ENCODE measurements at regions not wholly inside any gene's neighbourhood (a gene's known extent, or its start where the extent isn't known, plus 50 kb on each side); places are given as distances from the start of the nearest gene placed in this dataset.

DNA sequence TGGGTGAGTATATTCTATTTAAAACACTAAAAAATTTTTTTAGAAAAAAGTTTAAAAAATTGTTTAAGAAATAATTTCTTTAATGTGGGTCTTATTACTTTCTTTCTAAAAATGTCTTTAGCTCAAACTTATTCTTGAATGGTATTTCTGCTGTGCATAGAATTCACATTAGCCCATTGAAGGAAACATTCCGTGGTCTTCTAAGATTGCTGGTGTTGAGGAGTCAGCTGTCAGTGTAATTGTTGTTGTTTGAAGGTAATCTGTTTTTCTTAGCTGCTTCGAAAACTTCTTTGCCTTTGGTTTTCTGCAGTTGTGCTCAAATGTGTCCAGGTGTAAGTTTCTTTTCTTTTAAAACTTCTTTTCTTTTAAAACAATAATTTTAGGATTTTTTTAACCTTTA, 85.4 kb upstream of the KLF12 start:
- peak; percentile 77 for DNase-seq

DNA sequence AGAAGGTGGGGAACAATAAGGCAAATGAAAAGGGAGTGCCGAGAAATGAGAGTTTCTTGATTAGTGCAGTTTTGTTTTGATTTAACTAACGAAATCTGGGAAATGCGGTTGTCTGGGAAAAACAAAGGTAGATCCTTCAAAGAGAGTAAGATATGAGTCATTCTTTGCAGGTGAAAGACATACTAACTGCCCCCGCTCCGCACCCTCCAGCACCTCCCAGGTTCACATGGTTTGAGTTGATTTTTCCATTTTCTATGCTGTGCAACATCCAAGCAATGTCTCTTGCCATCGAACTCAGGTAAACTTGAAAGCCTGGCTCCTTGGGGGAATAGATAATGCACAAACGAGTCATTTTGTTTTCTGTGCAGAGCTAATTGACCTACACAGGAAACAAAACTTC, 84.1 kb upstream of the KLF12 start:
- DNase-seq = no peak

DNA sequence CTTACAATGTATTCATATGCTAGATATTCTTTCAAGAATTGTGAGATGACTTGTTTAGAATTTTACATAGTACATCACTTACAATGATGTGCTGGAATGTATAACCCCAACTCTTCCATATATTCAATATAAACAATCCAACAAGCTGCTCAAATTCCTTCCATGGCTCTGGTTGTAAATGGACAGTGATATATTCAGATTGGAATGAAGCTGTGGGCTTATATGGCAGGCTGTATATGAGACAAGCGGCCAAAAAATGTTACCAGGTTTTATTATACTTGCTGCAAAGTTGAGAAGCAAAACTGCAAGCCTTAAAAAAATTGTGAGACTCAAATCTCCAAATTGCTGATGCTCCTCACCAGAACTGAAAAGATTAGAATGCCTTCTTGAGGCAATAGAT, 83.6 kb upstream of the KLF12 start:
- DNase-seq = peak; percentile 98

DNA sequence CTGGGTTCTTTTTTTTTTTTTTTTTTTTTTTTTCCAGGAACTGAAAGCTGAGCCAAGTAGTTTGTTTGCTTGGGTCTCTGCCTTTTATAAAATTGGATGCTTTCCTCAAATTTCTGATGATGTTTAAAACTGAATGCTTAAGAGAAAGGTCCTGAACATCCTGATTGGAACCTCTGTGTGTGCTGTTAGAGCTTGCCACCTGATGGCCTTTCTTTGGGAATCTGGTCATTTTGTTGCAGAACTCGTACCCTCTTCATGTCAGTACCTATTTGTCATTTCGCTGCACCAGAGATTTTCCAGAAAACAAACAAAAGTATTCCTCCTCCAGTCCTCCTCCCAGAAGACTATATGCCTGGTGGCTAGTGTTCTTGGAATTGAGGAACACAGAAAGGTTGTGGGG, 81.2 kb upstream of the KLF12 start:
- DNase-seq = no peak

DNA sequence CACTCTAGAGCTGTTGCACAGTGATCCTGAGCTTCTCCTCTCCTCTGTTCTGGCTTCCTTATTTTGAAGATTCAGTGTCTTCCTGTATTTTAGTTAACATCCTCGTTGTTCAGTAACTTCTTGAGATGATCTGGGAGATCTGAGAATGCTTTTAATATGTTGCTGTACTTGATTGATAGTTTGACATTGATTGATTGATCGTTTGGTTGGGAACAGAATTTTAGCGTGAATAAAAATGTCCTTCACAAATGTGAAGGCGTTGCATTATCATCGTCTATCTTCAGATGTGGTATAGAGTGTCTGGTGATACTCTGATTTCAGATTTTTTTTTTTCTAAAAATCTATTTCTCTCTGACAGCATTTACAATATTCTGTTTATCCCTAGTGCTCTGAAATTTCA, 80.1 kb upstream of the KLF12 start:
- no peak for DNase-seq

DNA sequence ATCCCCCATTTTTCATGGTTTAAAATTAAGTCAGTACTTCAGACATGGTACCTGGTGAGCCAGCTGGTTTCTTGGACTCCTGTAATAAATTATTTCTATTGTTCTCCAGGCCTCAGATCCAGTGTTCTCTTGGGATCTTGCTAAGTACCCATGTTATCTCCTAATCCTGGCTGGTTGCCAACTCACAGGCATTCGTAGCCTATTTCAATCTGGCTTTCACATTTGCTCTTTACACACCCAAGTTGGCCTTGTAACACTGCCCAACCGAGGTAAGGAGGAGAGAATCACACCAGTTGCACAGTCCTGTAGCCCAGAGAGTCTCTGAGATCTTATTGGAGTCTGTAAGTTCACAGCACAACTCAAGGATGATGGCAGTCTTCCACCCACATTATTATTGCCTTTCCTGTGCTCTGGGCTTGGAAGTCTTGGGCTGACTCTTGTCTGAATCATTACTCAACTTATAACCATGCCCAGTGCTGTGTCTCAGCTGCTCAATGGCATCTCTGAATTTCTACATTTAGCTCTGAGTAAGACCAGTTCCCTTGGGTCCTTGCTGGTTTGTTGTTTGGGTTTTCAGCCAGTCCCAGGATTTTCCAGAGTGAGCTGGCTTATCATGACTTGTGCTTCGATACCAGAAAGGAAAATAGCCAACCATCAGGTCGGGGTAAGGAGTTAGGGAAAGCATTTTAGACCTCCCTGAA, 76.6 kb upstream of the KLF12 start:
- peak; percentile 100 for DNase-seq

DNA sequence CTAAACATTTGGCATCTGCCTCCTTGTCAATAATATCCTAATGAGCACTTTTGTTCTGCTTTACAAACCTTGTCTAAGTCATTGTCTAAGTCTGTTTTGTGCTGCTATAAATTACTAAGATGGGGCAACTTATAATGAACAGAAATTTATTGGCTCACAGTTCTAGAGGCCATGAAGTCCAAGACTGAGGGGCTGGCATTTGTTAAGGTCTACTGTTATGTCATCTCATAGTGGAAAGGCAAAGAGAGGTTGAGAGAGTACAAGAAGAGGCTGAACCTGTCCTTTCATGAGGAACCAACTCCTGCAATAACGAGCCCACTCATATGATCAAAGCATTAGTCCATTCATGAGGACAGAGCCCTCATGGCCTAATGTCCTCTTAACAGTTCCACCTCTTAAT, 72.7 kb upstream of the KLF12 start:
- DNase-seq = no peak

DNA sequence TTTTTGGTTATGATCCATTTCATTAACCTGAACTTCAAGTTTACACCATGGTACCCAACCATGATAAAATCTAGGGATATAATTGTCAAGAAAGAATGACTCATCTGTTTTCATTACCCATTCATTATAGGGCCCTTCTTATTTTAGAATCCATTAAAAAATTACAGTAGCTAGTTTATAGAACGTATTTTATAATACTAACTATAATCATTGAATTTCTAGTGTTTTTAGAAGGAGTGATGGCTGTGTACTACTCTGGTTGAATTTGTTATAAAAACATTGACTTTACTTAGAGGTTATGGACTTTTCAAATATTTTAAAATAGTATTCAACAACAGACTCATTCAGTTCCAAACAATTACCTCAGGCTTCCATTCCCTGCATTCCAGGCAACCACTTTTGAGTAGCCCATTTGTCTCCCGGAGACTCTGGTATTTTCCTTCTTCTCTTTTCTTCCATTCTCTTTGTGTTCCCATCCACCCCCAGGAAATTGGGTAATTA, 71.9 kb upstream of the KLF12 start:
- DNase-seq = peak; percentile 98

DNA sequence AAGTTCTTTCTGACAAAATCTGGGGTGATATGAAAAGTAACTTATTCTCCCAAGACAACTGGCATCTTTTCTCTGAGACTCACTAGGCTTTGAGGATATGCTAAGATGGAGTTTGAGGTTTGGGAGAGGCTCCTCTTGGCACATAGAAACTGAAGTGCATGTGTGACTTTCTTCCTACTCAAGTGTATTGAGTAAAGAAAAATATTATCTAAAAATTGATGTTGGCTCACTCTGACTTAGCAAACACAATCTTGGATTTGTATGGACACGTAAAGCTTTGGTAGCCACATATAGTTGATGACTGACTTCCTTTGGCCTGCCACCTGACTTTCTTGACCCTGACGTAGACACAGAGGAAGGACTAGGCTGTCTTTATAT, 71.1 kb upstream of the KLF12 start:
- peak; percentile 37 for DNase-seq

DNA sequence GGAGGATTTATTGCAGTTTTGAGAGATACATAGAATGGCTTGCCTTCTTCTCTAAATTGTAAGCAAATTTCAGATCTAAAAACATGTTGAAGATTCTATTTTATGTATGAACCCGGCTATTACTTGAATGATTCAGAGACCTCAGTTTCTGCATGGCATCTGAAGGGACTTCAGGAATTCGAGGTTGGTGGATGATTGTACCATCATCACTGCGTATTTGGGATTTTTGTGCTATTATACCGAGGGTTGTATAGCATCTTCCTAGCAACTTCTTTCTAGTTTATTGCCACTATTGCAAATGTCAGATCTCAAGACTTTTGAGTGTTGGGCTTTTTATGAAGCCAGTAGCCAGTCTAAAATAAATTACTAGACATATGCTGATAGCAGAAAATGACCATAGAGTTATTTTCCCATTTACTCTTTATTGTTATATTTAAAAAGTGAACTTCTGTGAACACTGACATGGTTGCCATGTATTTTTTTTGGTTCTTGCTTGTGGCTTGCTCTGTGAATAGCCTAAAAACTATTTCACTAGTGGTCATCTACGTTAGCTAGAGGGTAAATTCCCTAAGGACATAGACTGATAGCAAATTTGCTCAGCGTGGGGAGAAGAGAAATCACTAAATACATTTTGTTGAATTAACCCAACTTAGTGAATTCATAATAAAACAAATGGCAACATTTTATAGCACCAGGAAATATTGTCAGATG, 70.6 kb upstream of the KLF12 start:
- peak; percentile 82 for DNase-seq

DNA sequence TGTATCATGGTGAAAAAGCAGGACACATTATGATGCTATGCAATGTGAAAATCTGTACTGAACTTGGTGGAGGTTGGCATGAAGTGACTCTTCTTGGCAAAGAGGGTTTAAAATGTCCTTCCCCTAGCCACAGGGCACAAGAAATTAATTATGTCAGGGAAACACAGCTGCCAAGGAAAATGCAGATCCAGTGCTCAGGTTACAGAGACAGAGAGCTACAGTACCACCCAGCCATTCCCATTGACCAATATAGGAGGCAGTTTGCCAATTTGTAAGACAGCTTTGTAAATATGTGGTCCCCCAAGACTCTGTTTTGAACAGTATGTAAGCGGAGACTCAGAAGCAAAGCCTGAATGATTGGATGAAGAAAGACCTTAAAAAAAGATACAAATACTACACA, 69.4 kb upstream of the KLF12 start:
- no peak for DNase-seq

DNA sequence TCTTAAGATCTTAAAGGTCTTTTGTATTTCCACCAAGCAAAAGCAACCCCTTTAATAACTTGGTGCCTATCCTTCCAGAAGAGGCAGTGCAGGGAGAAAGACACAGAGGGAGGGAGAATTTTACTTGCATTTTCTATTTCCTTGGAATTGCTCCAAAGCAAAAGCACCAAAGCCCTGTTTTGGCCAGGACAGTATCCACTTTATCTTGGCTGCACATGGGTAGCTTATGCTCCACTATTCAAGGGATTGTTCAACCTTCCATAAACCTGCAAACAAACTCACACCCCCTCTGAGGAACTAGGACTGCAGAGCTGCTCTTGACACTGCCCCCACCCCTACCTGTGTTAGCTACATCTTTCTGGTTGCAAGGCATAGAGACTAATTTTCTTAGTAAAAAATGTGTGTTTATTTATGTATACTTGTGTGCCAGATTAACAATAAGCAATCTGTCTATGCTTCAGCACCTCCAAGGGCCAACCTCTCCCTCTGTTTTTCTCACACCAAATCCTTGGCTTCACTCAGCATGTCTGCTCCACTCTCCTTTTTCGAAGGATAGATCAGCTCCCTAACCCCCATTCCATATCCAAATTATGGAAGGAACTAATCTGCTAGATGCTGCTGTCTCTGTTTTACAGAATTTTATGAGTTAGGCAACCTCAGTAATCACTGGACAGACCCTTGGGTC, 68.1 kb upstream of the KLF12 start:
- no peak for DNase-seq

DNA sequence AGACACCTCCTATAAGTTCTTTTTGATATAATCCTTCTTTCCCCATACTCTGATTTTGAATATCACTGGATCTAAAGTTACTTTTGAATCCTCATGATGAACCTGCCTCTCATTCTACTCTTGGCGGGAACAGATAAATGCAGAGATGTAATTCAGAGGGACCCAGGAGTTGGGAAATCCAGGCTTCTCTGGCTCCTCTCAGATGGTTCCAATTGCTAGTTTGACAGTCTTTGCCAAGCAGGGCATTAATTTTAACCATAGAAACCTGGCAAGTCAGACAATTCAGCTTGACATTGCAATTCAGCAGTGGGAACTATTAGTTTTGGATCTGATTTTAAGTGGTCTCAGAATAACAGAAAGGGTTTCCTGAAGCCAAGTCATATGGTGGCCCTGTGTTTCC, 67.3 kb upstream of the KLF12 start:
- no peak for DNase-seq

DNA sequence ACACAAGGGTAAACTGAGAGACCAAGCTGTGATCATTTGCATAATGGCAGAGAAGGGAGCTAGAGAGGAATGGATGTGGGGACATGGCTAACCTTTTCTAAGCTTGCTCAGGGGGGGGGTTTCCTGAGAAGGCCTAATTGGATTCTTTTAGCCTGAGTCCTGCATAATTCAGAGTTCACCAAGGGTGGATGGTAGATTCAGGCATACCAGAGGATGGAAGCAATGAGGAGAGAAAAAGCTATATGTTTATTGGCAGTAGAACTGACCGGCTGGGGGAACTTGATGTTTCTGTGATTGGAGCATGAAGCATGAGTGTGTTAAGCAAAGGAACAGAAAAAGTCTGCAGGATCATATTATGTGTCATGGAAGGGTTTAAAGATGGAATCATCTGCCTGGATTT, 65.9 kb upstream of the KLF12 start:
- peak; percentile 90 for DNase-seq

DNA sequence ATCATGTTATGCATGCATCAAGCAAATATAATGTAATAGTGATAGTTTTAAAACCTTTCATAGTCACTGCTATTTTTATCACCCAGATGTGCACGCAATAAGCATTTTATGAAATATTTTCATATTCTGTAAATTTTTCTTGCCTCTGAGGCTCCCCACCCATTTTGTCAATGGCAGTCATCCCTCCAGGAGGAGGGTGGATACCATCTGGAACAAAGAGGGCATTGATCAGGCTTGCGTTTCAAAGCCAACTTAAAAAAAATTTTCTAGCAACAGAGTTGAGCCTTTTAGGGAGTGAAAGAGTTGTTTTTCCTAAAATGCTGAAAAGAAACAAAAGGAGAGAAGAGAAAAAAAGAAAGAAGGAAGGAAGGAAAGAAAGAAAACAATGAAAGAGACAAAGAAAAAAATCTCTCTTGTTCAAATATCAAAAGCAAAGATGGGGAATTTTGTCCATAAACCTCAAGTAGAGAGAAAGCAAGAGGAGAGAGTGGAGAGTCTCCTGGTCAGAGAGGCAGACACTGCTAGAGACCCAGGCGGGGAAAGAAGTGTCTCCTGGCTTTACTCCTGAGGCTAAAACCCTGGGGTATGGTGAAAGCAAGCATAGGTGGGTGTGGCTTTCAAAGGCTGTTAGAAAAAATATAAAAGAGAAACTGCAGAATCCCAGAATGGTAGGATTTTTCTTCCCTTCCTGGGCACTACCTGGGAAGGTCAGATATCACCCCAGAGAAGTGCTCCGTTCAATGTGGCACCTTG, 63.6 kb upstream of the KLF12 start:
- no peak for DNase-seq

DNA sequence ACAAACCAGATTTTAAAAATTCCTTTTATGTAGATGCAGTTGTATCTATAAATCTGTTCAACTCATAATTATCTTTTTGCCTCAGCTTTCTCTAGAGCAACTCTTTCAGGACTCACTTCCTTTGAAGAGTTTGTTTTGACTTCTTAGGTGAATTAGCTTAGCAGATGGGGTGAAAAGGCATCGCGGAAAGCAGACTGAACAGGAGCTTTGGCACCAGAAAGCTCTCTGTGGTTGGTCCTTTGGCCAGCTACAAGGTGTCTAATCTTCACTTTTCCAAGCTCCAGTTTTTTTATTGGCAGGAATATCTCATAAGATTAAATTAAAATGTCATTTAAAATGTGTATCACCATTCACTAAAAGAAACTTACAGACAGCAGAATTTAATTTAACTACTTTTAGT, 60.6 kb upstream of the KLF12 start:
- DNase-seq = no peak

DNA sequence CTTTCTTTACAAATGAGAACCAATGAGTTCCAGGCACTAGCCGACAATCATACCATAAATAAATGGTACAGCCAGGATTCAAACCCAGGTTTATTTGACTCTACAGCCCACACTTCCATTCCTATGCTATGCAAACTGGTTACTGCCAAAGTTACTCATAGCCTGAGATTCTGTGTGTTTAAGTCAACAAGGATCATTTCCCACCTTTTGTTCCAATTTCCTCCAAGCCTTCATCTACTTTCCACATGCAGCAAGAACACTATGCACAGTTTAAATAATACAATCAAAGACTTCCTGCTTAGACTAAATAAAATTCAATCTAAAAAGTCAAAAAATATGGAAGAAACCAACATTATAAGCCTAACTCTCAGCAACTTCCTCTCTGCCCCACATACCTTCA, 59.2 kb upstream of the KLF12 start:
- no peak for DNase-seq

DNA sequence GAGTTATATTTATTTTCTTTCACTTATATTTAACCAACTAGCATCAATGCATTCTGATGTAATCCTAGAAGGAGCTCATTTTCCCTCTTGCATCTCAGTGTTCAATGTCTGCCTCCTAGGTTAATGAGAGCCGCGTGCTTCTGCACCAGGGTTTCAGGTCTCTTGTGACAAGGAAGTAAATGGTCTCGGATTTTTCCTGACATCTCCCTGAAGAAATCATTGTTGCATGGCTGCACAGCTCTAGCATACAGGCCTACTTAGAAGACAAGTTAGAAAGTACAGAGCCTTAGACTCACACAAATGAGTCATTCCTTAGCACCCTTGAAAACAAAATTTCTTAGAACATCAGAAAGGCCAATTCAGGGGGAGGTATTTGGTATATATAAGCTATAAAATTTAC, 57.2 kb upstream of the KLF12 start:
- no peak for DNase-seq

DNA sequence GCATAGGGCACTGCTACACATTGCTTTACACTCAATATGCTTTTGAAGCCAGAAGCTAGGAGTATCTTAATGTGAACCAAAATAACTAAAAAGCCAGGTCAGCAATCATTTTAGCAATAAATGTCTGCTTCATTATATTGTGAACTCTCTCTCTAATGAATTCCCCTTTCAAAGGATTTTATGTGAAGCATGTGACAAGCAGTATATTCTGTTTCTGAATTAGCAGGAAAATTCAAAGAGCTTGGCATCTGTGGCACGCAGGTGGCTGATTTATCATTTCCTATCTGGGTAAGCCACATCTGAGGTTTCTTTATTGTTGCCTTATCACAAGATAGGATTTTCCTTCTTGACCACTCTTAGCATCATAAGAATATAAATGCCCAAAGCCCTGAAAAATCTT, 56.8 kb upstream of the KLF12 start:
- no peak for DNase-seq

DNA sequence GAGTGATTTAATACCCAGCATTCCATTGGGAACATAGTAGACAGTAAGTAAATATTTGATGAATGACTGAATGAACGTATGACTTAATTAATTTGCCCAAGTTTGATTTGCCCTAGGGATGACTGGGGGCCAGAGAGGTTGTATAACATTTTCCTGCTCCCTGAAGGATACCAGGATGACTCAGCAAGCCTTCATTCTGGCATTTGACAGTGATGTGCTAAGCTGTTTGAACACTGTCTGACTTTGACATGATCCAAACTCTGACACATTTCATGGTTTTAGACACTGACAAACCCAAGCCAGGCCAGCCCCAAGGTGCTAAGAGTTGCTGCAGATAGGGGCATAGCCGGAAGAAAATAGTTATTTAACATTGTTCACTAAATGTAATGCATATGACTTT, 53.4 kb upstream of the KLF12 start:
- peak; percentile 80 for DNase-seq

DNA sequence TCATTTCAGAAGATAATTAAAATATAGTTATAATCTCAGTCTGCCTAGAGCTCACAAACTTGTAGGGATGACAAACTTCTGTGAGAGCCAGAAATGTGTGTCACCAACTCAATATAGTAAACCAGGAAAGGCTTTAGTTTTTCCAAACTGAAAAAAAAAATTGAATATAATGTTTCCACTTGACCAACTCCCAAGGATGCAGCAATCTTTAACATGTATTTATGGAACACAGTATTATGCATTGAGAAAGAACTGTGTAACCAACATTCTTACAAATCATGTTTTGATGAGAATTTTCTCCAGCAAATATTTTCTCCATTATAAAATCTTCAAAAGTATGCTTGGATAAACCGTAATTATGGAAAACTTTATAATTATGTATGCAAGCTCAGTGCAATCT, 50.1 kb upstream of the KLF12 start:
- no peak for DNase-seq
